ENCODE measurements at regions not wholly inside any gene's neighbourhood (a gene's known extent, or its start where the extent isn't known, plus 50 kb on each side); places are given as distances from the start of the nearest gene placed in this dataset.

DNA sequence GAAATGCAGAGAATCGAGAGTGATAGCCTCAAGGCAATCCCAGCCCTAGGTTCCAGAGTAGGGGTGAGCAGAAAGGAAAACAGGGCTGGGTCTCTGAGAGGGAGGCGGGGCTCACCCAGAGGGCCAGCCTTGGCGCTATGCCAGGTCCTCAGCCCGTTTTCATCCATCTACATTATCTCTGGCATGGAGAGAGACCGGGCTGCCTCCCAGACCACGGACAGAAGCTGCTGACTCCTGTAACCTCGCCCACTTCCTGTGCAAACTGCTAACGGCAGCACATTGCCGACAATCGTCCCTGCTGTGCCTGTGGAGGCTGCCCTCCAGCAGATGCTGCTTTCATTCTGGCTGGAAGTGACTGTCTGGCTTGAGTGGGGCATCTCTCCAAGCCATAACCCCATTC is 569.1 kb downstream of the NPHP4 start (continued):
- TF ChIP-seq CEBPB (IDR thresholded peaks at IDR 0.05; ENCODE audit: borderline replicate concordance in 1 of 2, low read depth in 2 of 2, low read length in 2 of 2) (no peak), EGR1 (IDR thresholded peaks at IDR 0.05; ENCODE audit: borderline replicate concordance in 1 of 2, low read depth in 2 of 2, low read length in 2 of 2) (no peak), BMI1 (IDR thresholded peaks at IDR 0.05; ENCODE audit: borderline replicate concordance) (no peak), KLF5 (IDR thresholded peaks at IDR 0.05; ENCODE audit: partially characterized antibody) (no peak)

GRCh38 chr1:5419501-5419900 is 572.7 kb downstream of the NPHP4 start:
- H3K9ac ChIP-seq (ENCODE audit: control insufficient read depth, insufficient read depth, low read length) = no peak overlapping the region
- H2AFZ ChIP-seq (ENCODE audit: control insufficient read depth, low read depth, low read length) = no peak overlapping the region
- SMC1A ChIA-PET (ENCODE audit: uncharacterized antibody, unreplicated experiment) = no interaction called here
- ATAC-seq (no peak), DNase-seq (ENCODE audit: low read depth, low spot score) (no peak), FAIRE-seq (no peak)
- intact Hi-C loops (cut with micrococcal nuclease; ENCODE audit: unreplicated experiment) = no loop called here
- H3K4me2 ChIP-seq (ENCODE audit: control insufficient read depth, insufficient read depth) = no peak overlapping the region
- RAD21 ChIA-PET (ENCODE audit: unreplicated experiment) = no interaction called here
- no peak overlapping the region for H3K27ac ChIP-seq (ENCODE audit: control insufficient read depth, insufficient read depth)
- H3K4me1 ChIP-seq (ENCODE audit: control insufficient read depth, insufficient read depth, low read length) = no peaks in the 10 kb centered on the region
- no peaks in the 10 kb centered on the region for H3K9me3 ChIP-seq (replicated peaks; ENCODE audit: control insufficient read depth, insufficient read depth, low read length)
- 2% methylated on average over 4 of the region's 4 CpGs for WGBS (ENCODE audit: insufficient coverage, insufficient replicate concordance, low lambda C conversion rate, missing lambda C conversion rate)
- H4K20me1 ChIP-seq (ENCODE audit: control insufficient read depth, insufficient read depth) = no peaks in the 10 kb centered on the region
- in situ Hi-C loops (cut with MboI) = no loop called here
- H3K36me3 ChIP-seq (ENCODE audit: control insufficient read depth in 2 of 2, insufficient read depth in 2 of 2, low read length in 1 of 2) = no peaks in the 10 kb centered on the region
- no peaks in the 10 kb centered on the region for H3K79me2 ChIP-seq (ENCODE audit: control insufficient read depth, insufficient read depth, low read length)
- CTCF ChIA-PET = no interaction called here
- no peaks in the 10 kb centered on the region; a peak in 2 of 4 replicates for H3K27me3 ChIP-seq (replicated peaks in 1 of 2; ENCODE audit: control insufficient read depth in 2 of 2, insufficient read depth in 2 of 2, low read length in 1 of 2)
- H3K4me3 ChIP-seq = no peak overlapping the region
- POLR2A ChIA-PET = no interaction called here
- BruUV-seq (replicated peaks) = no TSS peak
- TF ChIP-seq BHLHE40 (IDR thresholded peaks at IDR 0.05; ENCODE audit: borderline replicate concordance in 1 of 2, low read depth in 2 of 2, low read length in 1 of 2) = no peak
- no peak for TF ChIP-seq BACH1 (IDR thresholded peaks at IDR 0.05; ENCODE audit: borderline replicate concordance)
- no peak for TF ChIP-seq STAT1 (conservative IDR thresholded peaks at IDR 0.05)
- no peak for TF ChIP-seq MEF2B (IDR thresholded peaks at IDR 0.05; ENCODE audit: partially characterized antibody, poor library complexity, severe bottlenecking)
- no peak for TF ChIP-seq BCL3 (IDR thresholded peaks at IDR 0.05; ENCODE audit: borderline replicate concordance, insufficient read depth, low read depth, low read length, poor library complexity, severe bottlenecking)
- TF ChIP-seq, protein P1, sequence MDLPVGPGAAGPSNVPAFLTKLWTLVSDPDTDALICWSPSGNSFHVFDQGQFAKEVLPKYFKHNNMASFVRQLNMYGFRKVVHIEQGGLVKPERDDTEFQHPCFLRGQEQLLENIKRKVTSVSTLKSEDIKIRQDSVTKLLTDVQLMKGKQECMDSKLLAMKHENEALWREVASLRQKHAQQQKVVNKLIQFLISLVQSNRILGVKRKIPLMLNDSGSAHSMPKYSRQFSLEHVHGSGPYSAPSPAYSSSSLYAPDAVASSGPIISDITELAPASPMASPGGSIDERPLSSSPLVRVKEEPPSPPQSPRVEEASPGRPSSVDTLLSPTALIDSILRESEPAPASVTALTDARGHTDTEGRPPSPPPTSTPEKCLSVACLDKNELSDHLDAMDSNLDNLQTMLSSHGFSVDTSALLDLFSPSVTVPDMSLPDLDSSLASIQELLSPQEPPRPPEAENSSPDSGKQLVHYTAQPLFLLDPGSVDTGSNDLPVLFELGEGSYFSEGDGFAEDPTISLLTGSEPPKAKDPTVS (IDR thresholded peaks at IDR 0.05; ENCODE audit: low read depth, low read length) = no peak
- no peak for TF ChIP-seq NFXL1 (IDR thresholded peaks at IDR 0.05; ENCODE audit: borderline replicate concordance)
- TF ChIP-seq, protein P2, sequence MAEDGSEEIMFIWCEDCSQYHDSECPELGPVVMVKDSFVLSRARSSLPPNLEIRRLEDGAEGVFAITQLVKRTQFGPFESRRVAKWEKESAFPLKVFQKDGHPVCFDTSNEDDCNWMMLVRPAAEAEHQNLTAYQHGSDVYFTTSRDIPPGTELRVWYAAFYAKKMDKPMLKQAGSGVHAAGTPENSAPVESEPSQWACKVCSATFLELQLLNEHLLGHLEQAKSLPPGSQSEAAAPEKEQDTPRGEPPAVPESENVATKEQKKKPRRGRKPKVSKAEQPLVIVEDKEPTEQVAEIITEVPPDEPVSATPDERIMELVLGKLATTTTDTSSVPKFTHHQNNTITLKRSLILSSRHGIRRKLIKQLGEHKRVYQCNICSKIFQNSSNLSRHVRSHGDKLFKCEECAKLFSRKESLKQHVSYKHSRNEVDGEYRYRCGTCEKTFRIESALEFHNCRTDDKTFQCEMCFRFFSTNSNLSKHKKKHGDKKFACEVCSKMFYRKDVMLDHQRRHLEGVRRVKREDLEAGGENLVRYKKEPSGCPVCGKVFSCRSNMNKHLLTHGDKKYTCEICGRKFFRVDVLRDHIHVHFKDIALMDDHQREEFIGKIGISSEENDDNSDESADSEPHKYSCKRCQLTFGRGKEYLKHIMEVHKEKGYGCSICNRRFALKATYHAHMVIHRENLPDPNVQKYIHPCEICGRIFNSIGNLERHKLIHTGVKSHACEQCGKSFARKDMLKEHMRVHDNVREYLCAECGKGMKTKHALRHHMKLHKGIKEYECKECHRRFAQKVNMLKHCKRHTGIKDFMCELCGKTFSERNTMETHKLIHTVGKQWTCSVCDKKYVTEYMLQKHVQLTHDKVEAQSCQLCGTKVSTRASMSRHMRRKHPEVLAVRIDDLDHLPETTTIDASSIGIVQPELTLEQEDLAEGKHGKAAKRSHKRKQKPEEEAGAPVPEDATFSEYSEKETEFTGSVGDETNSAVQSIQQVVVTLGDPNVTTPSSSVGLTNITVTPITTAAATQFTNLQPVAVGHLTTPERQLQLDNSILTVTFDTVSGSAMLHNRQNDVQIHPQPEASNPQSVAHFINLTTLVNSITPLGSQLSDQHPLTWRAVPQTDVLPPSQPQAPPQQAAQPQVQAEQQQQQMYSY (CRISPR knock-in tag; IDR thresholded peaks at IDR 0.05) = no peak
- TF ChIP-seq KAT2A (conservative IDR thresholded peaks at IDR 0.05; ENCODE audit: control insufficient read depth, low read depth, low read length) = no peak
- TF ChIP-seq ASH2L (IDR thresholded peaks at IDR 0.05; ENCODE audit: borderline replicate concordance, low read depth) = no peak
- TF ChIP-seq PML (IDR thresholded peaks at IDR 0.05; ENCODE audit: low read length) = no peak
- TF ChIP-seq RUNX3 (IDR thresholded peaks at IDR 0.05; ENCODE audit: low read length) = no peak
